ES-I3 (cell line): ENCODE measurements at regions not wholly inside any gene's neighbourhood (a gene's known extent, or its start where the extent isn't known, plus 50 kb on each side); places are given as distances from the start of the nearest gene placed in this dataset.

Source experiments
- H3K36me3 ChIP-seq: 2 replicates; pipeline ENCODE4 v1.6.1; 2013; ENCODE audit warnings: mild to moderate bottlenecking, low read length, control low read depth, moderate library complexity; ENCODE audit not compliant: insufficient read depth
- H3K4me1 ChIP-seq: 2 replicates; pipeline ENCODE4 v1.6.1; 2013; ENCODE audit warnings: mild to moderate bottlenecking, control low read depth, low read length; ENCODE audit not compliant: insufficient read depth
- H3K9ac ChIP-seq: 2 replicates; pipeline ENCODE4 v1.6.1; 2013; ENCODE audit warnings: low read depth, mild to moderate bottlenecking, low read length, moderate library complexity
- H3K9me3 ChIP-seq: 2 replicates; pipeline ENCODE4 v1.6.1; 2013; ENCODE audit warnings: mild to moderate bottlenecking, low read length, moderate library complexity; ENCODE audit not compliant: control insufficient read depth, insufficient read depth

- Histone ChIP-seq H3K9ac (no peak overlapping the region), H3K4me1 (no peaks in the 10 kb centered on the region), H3K9me3 (no peaks in the 10 kb centered on the region), H3K36me3 (no peaks in the 10 kb centered on the region)
These were observed 309.5 kb upstream of the NPVF start for GRCh38 chr7:25537662-25538375.

GRCh38 chr7:25541094-25541821 lies 313.0 kb upstream of the NPVF start:
- H3K9me3 ChIP-seq: no peaks in the 10 kb centered on the region
- no peaks in the 10 kb centered on the region for H3K36me3 ChIP-seq
- H3K4me1 ChIP-seq: no peaks in the 10 kb centered on the region
- no peak overlapping the region for H3K9ac ChIP-seq

DNA sequence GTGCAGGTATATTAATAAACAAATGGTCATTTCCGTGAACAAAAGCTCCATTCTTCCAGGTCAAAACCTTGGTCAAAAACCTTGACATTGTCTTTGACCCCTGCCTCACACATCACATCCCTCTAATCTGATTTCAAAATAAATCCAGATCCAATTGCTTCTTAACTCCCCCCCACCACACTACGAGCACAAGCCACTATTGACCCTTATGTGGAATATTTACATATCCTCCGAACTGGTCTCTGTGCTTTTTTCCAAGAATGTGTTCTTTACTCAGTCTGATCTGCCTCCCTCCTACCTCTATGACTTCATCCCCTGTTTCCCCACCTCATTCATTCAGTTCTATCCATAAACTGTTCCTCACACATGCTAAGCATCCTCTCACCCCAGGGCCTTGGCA lies 313.6 kb upstream of the NPVF start:
- Histone ChIP-seq H3K36me3 (no peaks in the 10 kb centered on the region), H3K9ac (no peak overlapping the region), H3K9me3 (no peaks in the 10 kb centered on the region), H3K4me1 (no peaks in the 10 kb centered on the region)

DNA sequence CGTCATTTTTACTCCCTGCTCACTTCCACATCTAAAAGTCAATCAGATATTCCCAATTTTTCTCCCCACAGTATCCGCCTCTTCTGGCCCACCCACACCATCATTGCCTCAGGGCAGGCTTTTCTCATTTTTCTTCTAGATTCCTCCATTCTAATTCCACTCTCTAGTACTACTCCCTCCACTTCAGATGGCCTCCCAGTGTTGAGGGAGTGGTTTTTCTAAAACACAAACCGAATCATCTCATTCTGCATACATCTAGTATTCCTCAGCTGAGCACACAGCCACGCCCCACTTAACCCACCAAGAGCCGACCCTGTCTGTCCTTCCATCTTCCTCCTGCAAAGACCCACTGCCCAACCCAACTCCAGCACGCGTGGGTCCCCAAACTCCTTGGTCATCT lies 314.9 kb upstream of the NPVF start:
- Histone ChIP-seq H3K36me3 (no peaks in the 10 kb centered on the region), H3K9ac (no peak overlapping the region), H3K9me3 (no peaks in the 10 kb centered on the region), H3K4me1 (no peaks in the 10 kb centered on the region)

DNA sequence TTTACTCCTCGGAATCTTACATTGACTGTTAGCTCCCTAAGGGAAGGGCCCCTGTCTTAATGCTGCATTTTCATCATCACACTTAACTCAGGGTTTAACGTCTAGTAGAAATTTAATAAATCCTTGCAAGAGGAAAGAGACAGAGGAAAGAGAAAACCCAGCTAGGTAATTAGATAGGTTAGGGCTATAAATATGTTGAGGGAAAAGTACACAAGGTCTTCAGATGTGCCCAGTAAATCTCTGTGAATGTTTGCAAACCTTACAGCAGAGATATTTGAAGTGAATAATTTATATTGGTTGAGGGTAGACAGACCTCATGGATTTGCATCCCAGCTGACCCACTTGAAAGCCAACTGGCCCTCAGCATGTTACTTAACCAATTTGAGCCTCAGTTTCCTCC lies 315.5 kb upstream of the NPVF start:
- Histone ChIP-seq H3K4me1 (no peaks in the 10 kb centered on the region), H3K9me3 (no peaks in the 10 kb centered on the region), H3K36me3 (no peaks in the 10 kb centered on the region), H3K9ac (no peak overlapping the region)

- H3K36me3 ChIP-seq: no peaks in the 10 kb centered on the region
- no peaks in the 10 kb centered on the region for H3K4me1 ChIP-seq
These were observed 316.0 kb upstream of the NPVF start for GRCh38 chr7:25544254-25544653.

DNA sequence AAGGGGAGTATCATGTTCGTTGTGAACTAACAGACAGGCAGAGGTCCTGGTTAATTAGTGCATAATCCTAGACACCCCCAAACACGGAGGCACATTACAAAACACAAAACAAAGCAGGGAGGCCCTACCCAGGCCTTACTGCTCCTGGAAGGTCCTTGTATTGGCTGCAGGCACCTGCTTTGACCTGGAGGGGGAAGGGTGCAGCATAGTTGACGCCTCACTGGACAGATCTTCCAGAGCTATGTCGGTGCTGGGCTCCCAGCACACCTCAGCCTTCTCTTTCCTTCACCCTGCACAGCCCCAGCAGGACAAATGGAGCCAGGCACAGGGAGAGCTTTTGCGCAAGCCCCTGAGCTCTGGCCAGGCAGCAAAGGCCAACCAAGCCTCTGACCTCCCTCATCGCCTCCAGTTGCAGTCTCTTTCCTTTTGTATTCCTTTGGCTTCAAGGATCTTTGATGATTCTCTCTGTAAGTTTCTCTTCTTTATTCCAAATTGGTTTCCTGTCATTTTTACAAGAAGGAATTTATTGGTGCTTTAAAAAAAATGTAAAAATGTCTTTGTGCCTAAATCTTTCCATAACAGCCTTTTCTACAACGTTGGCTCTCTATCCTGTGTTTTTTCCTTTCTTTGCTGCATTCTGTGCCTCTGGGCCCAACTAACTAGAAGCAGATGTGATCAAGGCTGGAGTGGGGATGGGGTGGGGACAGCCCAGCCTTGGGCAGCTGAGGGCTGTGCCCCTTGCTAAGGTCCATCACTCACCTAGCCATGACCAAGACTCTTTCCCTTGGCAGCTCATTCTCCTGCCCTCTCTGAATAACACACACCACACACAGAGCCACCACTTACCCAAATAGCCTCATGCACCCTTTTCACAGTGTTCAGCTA lies 317.1 kb upstream of the NPVF start:
- Histone ChIP-seq H3K9ac (no peak overlapping the region), H3K9me3 (no peaks in the 10 kb centered on the region), H3K36me3 (no peaks in the 10 kb centered on the region), H3K4me1 (no peaks in the 10 kb centered on the region)

More at GRCh38 chr7:25544254-25544653, 316.0 kb upstream of the NPVF start:
- no peak overlapping the region for H3K9ac ChIP-seq
- H3K9me3 ChIP-seq: no peaks in the 10 kb centered on the region

- Histone ChIP-seq H3K4me1 (no peaks in the 10 kb centered on the region), H3K9ac (no peak overlapping the region), H3K9me3 (no peaks in the 10 kb centered on the region), H3K36me3 (no peaks in the 10 kb centered on the region)
These were observed 318.0 kb upstream of the NPVF start for GRCh38 chr7:25546306-25546705.

GRCh38 chr7:25549271-25549921 lies 321.1 kb upstream of the NPVF start:
- Histone ChIP-seq H3K9ac (no peak overlapping the region), H3K9me3 (no peaks in the 10 kb centered on the region), H3K36me3 (no peaks in the 10 kb centered on the region), H3K4me1 (peaks cover 9% of the 10 kb centered on the region)

DNA sequence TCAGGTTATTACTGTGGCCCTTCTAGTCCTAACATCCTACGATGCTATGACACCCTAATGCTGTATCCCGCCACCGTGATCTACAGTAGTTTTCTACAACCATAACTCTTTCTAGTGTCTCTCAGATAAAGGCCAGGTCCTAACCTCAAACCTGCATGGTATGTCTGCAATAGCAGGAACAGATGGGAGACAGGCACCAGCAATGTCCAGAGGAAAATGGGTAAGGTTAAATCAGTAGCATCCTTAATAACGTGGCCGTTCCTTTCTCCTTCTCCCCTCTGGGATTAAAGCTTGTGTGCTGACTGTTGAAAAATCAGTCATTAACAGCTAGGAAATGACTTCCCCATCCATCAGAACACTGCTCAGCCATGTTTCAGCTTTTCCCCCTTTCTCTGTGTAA lies 321.9 kb upstream of the NPVF start:
- no peak overlapping the region for H3K9ac ChIP-seq
- no peaks in the 10 kb centered on the region for H3K9me3 ChIP-seq
- H3K4me1 ChIP-seq: peaks cover 9% of the 10 kb centered on the region
- H3K36me3 ChIP-seq: no peaks in the 10 kb centered on the region

DNA sequence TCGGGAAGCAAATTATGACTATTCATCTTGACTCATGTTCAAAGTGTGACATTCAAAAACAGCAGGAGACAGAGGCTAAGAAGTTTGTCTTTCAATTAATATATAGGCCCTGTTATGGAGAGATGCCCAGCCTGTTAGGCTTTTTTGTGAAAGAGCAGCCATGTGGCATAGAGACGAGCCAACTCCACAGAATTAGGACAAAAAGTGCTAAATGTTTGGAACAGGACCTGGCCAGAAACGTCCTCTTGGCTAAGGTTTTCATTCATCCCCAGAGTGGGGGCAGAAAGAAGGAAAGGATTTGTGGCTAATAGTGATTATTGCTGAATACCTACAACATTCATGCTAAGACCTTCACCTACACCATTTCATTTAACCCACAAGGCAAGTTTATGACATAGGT lies 324.7 kb upstream of the NPVF start:
- Histone ChIP-seq H3K9me3 (no peaks in the 10 kb centered on the region), H3K36me3 (no peaks in the 10 kb centered on the region)

DNA sequence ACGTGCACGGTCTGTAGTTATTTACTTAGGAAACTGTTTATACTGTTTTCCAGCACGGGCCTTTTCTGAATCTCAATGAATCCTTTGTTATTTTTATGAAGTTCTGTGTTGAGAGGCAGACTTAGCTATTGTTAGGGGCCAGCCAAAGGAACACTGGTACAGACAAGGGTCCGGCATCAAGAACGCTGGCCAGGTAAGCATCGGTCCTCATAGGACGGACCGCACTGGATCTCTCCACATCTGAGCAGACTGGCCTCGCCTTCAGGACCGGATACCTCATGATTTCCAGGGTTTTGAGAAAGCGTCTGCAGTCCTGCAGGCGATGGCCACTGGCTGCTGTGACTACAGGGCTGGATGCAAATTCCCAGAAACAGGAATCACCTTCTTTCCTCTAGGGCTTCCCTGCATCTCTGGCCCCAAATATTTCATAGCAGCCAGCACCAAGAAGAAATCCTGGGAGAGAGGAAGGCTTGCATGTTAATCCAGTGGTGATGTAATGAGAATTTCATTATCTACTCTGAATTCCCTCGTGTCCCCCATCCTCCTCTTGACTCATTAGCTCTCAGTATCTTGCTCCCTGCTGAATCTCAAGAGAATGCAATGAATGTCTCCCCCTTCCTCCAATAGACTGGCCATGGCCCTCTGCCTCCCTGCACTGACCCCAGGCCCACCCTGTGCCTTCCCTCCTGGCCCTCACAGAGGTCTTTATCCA lies 325.4 kb upstream of the NPVF start:
- H3K9me3 ChIP-seq: no peaks in the 10 kb centered on the region
- peaks cover 9% of the 10 kb centered on the region for H3K4me1 ChIP-seq
- H3K36me3 ChIP-seq: no peaks in the 10 kb centered on the region
- no peak overlapping the region for H3K9ac ChIP-seq

More for the DNA sequence above, 324.7 kb upstream of the NPVF start:
- Histone ChIP-seq H3K4me1 (peaks cover 9% of the 10 kb centered on the region), H3K9ac (no peak overlapping the region)

- peaks cover 9% of the 10 kb centered on the region for H3K4me1 ChIP-seq
- H3K9me3 ChIP-seq: no peaks in the 10 kb centered on the region
- no peaks in the 10 kb centered on the region for H3K36me3 ChIP-seq
- H3K9ac ChIP-seq: no peak overlapping the region
These were observed 329.2 kb upstream of the NPVF start for GRCh38 chr7:25557379-25557917.
